Heart right ventricle (tissue), 16 donors: ENCODE measurements at regions not wholly inside any gene's neighbourhood (a gene's known extent, or its start where the extent isn't known, plus 50 kb on each side); places are given as distances from the start of the nearest gene placed in this dataset.
A peak's percentile ranks its signal among the peaks of the same experiment; 100 is the strongest.

Experiments
- ATAC-seq, 8 donors: fragments of 200-7000 bp; cut with Tn5 transposase; one replicate each; pipeline ENCODE4 v1.9.1; 2020; ENCODE audit warnings: mild to moderate bottlenecking in 8 of 8, moderate library complexity in 8 of 8, moderate number of reproducible peaks in 1 of 8
- DNase-seq, 2 donors: peaks; one replicate each; pipeline ENCODE4 v3.0.0-alpha.2; 2020
- H3K27ac ChIP-seq, 10 donors: fragments of 200-600 bp; sonication (generic) in 2 of 10; one replicate each; pipeline versions ENCODE4 v1.5.0 to v1.8.0; 2020 to 2022; ENCODE audit warnings: mild to moderate bottlenecking in 3 of 10
- H3K27me3 ChIP-seq, 7 donors: fragments of 200-600 bp; one replicate each; pipeline ENCODE4 v1.8.0; 2021 to 2022; ENCODE audit warnings: mild to moderate bottlenecking in 2 of 7
- H3K36me3 ChIP-seq, 9 donors: fragments of 200-600 bp; sonication (generic) in 1 of 9; one replicate each; pipeline versions ENCODE4 v1.5.0 to v1.8.0; 2020 to 2022; ENCODE audit warnings: mild to moderate bottlenecking in 2 of 9
- H3K4me1 ChIP-seq, 9 donors: fragments of 200-600 bp; sonication (generic) in 1 of 9; one replicate each; pipeline versions ENCODE4 v1.5.0 to v1.8.0; 2020 to 2022; ENCODE audit warnings: mild to moderate bottlenecking in 4 of 9
- H3K4me3 ChIP-seq, 10 donors: fragments of 200-600 bp; sonication (generic) in 2 of 10; one replicate each; pipeline versions ENCODE4 v1.5.0 to v1.8.0; 2020 to 2022; ENCODE audit warnings: mild to moderate bottlenecking in 7 of 10, moderate library complexity in 2 of 10
- H3K9me3 ChIP-seq, 11 donors: fragments of 200-600 bp in 10 of 11; sonication (generic) in 2 of 11; one replicate each; pipeline versions ENCODE4 v1.5.0 to v1.8.0; 2013 to 2022; ENCODE audit warnings: mild to moderate bottlenecking in 2 of 11, control low read depth in 1 of 11, moderate library complexity in 1 of 11
- WGBS, 2 donors: extraction: QIAGEN DNeasy Blood & Tissue Kit; methylation state at CpG; one replicate each; pipeline ENCODE4 v1.1.7; 2013; ENCODE audit warnings: inconsistent platforms in 1 of 2; 5-methylcytosine and 5-hydroxymethylcytosine counted together
- intact Hi-C, 10 donors: fragments of 100-400 bp; cut with DNase I; formaldehyde crosslinking; loops; one replicate each; pipeline versions ENCODE4 v1.11.1 to v1.14.2; 2022
- TF ChIP-seq, protein P1 (sequence below), 9 donors: fragments of 200-600 bp; sonication (generic) in 2 of 9; IDR thresholded peaks; one replicate each; pipeline versions ENCODE4 v1.5.0 to v1.8.0; 2021 to 2022; ENCODE audit warnings: antibody characterized with exemption in 9 of 9, mild to moderate bottlenecking in 5 of 9, moderate library complexity in 1 of 9
- donor health status: Arrhythmogenic right ventricular cardiomyopathy.
- donor health status: ischemic (EF 13 %, LVEDD 7.1; RV severe dilation, severe dysfunction).
- donor health status: healthy with polysubstance abuse.
- donor health status: DM: no; HTN: yes; CAD: no.
- donor health status: DM: no; HTN: no; CAD: no.
- donor health status: ischemic (EF 25% LVEDD 6.9; RV normal size, moderate dysfunction).
- donor health status: ischemic (EF 25% LVEDD 5.7; RV mildly dilated, moderate dysfunction).
- donor health status: healthy.
- donor health status: DM: yes; HTN: yes; CAD: no.
- donor health status: Ischemic cardiomyopathy.
- donor health status: ischemic (EF 35%, LVEDD 5.7; RV mildly dilated, moderate dysfunction).
- donor health status: nonischemic (EF 11% LVEDD 7.7; RV severe dilation, severe dysfunction).
- donor health status: DM: yes; HTN: yes; CAD: no.
- donor health status: PGD.
- donor health status: ischemic (EF 29% LVEDD 5.4; RV normal size, mild dysfunction).
- donor health status: nonischemic (EF 23%, LVEDD 6.1; RV moderate dilation, normal function).

DNA sequence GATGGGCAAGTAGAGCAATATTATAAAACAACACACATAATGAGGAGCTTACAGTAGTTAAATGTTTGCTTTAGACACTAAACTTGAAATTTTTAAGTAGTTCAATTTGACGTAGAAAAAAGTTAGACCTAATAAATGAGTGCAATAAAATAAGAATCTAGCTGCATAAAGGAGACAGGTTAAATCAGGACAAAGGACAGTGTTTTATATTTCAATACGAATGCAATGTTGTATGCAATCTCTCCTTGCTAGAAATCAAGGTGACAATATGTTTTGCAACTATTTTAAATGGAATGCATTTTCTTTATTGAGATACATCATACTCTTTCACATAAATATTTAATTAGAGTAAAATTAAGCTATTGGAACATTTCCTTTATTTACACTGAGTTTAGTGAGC, 267.9 kb downstream of the CASP12 start:
- DNase-seq (no peak), ATAC-seq (no peak)
- no peaks in the 10 kb centered on the region for H3K27me3 ChIP-seq
- H3K9me3 ChIP-seq: no peaks in the 10 kb centered on the region
- H3K4me1 ChIP-seq: no peaks in the 10 kb centered on the region
- no peak overlapping the region for H3K4me3 ChIP-seq
- H3K27ac ChIP-seq: no peak overlapping the region
- intact Hi-C loops: no loop called here
- WGBS, 2 donors: 77 to 82% methylated on average over 2 of the region's 2 CpGs
- TF ChIP-seq, protein P1, sequence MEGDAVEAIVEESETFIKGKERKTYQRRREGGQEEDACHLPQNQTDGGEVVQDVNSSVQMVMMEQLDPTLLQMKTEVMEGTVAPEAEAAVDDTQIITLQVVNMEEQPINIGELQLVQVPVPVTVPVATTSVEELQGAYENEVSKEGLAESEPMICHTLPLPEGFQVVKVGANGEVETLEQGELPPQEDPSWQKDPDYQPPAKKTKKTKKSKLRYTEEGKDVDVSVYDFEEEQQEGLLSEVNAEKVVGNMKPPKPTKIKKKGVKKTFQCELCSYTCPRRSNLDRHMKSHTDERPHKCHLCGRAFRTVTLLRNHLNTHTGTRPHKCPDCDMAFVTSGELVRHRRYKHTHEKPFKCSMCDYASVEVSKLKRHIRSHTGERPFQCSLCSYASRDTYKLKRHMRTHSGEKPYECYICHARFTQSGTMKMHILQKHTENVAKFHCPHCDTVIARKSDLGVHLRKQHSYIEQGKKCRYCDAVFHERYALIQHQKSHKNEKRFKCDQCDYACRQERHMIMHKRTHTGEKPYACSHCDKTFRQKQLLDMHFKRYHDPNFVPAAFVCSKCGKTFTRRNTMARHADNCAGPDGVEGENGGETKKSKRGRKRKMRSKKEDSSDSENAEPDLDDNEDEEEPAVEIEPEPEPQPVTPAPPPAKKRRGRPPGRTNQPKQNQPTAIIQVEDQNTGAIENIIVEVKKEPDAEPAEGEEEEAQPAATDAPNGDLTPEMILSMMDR (IDR thresholded peaks at IDR 0.05): no peak
- H3K36me3 ChIP-seq: no peaks in the 10 kb centered on the region

DNA sequence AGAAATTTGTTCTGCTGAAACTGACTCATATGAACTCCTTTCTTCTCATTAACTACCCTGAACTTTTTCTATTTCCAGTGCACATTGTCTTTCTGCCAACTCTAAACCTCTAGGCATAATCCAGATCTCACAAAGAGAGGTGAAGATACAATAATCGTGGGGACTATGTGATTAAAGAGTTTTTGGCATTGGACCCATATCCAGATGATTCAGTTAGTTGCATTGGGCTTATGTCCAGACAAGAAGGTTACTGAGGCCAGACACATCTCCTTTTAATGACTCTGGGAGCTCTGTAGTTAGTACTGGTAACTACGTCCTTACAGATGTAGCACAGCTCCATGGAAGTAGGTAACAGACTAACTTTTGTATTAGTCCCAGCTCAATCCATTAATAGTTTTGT, 273.0 kb downstream of the CASP12 start:
- Histone ChIP-seq H3K27me3 (no peaks in the 10 kb centered on the region), H3K4me1 (peaks cover 0 to 6% (median 0%) of the 10 kb centered on the region in 9 donors), H3K9me3 (no peaks in the 10 kb centered on the region), H3K27ac (no peak overlapping the region), H3K4me3 (no peak overlapping the region), H3K36me3 (no peaks in the 10 kb centered on the region)
- TF ChIP-seq, protein P1 (IDR thresholded peaks at IDR 0.05): no peak
- DNase-seq: no peak
- 15 to 30% methylated on average over 2 of the region's 2 CpGs for WGBS, 2 donors
- ATAC-seq: peak in 3 of 8 donors; percentile 22 to 76 (median 44)
- intact Hi-C loops: no loop called here

GRCh38 chr11:104624021-104624420, 274.2 kb downstream of the CASP12 start:
- Histone ChIP-seq H3K27me3 (no peaks in the 10 kb centered on the region), H3K4me1 (peaks cover 0 to 16% (median 0%) of the 10 kb centered on the region in 9 donors), H3K27ac (no peak overlapping the region), H3K9me3 (no peaks in the 10 kb centered on the region), H3K4me3 (no peak overlapping the region), H3K36me3 (no peaks in the 10 kb centered on the region)
- DNase-seq: no peak
- TF ChIP-seq, protein P1 (IDR thresholded peaks at IDR 0.05): no peak
- no peak for ATAC-seq
- intact Hi-C loops: no loop called here

- DNase-seq: no peak
- Histone ChIP-seq H3K27me3 (no peaks in the 10 kb centered on the region), H3K4me1 (peaks cover 0 to 21% (median 0%) of the 10 kb centered on the region in 9 donors), H3K27ac (no peak overlapping the region), H3K9me3 (no peaks in the 10 kb centered on the region), H3K36me3 (no peaks in the 10 kb centered on the region), H3K4me3 (no peak overlapping the region)
- intact Hi-C loops: no loop called here
- WGBS, 2 donors: 74 to 81% methylated on average over 1 of the region's 1 CpG
- TF ChIP-seq, protein P1 (IDR thresholded peaks at IDR 0.05): no peak
- no peak for ATAC-seq
These were observed 274.7 kb downstream of the CASP12 start for GRCh38 chr11:104623518-104623917.
